ENCODE measurements at regions not wholly inside any gene's neighbourhood (a gene's known extent, or its start where the extent isn't known, plus 50 kb on each side); places are given as distances from the start of the nearest gene placed in this dataset.

DNA sequence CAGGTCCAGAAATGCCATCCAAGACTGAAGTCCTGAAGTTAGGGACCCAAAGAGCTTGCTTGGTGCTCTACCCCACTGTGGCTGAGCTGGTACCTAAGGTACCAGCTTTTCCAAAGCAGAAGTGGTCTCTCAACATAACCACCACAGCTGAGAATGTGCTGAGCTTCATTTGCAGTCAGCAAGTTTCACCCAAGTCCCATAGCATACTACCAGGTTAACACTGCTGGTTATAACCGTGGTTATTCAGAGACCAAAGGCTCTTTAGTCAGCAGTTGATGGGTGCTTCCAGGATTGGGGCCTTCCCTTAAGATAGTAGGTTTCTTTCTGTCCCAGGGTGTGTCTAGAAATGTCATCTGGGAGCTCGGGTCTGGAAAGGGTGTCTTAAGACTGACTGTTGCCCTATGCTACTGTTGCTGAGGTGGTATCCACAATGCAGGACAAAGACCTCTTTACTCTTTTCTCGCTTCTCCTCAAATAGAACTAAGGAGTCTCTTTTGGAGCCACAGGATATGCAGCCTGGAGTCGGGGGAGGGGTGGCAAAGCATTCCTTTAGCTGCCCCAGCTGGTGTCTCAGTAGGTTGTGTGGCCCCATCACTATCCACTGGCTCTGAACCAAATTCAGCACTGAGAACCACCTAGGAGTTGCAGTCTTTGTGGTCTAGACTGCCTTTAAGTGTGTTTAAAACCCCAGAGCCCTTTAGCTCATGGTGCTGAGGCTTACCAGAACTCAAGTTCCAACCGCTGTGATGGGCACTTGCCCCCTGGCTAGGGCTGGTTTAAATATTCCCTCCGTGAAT is 354.9 kb upstream of the SEMA3C start:
- TF ChIP-seq, protein P1, sequence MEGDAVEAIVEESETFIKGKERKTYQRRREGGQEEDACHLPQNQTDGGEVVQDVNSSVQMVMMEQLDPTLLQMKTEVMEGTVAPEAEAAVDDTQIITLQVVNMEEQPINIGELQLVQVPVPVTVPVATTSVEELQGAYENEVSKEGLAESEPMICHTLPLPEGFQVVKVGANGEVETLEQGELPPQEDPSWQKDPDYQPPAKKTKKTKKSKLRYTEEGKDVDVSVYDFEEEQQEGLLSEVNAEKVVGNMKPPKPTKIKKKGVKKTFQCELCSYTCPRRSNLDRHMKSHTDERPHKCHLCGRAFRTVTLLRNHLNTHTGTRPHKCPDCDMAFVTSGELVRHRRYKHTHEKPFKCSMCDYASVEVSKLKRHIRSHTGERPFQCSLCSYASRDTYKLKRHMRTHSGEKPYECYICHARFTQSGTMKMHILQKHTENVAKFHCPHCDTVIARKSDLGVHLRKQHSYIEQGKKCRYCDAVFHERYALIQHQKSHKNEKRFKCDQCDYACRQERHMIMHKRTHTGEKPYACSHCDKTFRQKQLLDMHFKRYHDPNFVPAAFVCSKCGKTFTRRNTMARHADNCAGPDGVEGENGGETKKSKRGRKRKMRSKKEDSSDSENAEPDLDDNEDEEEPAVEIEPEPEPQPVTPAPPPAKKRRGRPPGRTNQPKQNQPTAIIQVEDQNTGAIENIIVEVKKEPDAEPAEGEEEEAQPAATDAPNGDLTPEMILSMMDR (IDR thresholded peaks at IDR 0.05; ENCODE audit: low read depth, low read length, missing input control), result no peak
- TF ChIP-seq, protein P2, sequence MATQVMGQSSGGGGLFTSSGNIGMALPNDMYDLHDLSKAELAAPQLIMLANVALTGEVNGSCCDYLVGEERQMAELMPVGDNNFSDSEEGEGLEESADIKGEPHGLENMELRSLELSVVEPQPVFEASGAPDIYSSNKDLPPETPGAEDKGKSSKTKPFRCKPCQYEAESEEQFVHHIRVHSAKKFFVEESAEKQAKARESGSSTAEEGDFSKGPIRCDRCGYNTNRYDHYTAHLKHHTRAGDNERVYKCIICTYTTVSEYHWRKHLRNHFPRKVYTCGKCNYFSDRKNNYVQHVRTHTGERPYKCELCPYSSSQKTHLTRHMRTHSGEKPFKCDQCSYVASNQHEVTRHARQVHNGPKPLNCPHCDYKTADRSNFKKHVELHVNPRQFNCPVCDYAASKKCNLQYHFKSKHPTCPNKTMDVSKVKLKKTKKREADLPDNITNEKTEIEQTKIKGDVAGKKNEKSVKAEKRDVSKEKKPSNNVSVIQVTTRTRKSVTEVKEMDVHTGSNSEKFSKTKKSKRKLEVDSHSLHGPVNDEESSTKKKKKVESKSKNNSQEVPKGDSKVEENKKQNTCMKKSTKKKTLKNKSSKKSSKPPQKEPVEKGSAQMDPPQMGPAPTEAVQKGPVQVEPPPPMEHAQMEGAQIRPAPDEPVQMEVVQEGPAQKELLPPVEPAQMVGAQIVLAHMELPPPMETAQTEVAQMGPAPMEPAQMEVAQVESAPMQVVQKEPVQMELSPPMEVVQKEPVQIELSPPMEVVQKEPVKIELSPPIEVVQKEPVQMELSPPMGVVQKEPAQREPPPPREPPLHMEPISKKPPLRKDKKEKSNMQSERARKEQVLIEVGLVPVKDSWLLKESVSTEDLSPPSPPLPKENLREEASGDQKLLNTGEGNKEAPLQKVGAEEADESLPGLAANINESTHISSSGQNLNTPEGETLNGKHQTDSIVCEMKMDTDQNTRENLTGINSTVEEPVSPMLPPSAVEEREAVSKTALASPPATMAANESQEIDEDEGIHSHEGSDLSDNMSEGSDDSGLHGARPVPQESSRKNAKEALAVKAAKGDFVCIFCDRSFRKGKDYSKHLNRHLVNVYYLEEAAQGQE (IDR thresholded peaks at IDR 0.05), result no peak
- TF ChIP-seq, protein P3, sequence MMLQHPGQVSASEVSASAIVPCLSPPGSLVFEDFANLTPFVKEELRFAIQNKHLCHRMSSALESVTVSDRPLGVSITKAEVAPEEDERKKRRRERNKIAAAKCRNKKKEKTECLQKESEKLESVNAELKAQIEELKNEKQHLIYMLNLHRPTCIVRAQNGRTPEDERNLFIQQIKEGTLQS (IDR thresholded peaks at IDR 0.05), result no peak
- TF ChIP-seq, protein P4, sequence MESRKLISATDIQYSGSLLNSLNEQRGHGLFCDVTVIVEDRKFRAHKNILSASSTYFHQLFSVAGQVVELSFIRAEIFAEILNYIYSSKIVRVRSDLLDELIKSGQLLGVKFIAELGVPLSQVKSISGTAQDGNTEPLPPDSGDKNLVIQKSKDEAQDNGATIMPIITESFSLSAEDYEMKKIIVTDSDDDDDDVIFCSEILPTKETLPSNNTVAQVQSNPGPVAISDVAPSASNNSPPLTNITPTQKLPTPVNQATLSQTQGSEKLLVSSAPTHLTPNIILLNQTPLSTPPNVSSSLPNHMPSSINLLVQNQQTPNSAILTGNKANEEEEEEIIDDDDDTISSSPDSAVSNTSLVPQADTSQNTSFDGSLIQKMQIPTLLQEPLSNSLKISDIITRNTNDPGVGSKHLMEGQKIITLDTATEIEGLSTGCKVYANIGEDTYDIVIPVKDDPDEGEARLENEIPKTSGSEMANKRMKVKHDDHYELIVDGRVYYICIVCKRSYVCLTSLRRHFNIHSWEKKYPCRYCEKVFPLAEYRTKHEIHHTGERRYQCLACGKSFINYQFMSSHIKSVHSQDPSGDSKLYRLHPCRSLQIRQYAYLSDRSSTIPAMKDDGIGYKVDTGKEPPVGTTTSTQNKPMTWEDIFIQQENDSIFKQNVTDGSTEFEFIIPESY (IDR thresholded peaks at IDR 0.05), result no peak
- TF ChIP-seq MAX (IDR thresholded peaks at IDR 0.05), result no peak
